Glomerular visceral epithelial cell (primary cell): ENCODE measurements at regions not wholly inside any gene's neighbourhood (a gene's known extent, or its start where the extent isn't known, plus 50 kb on each side); places are given as distances from the start of the nearest gene placed in this dataset.

Source experiments
- DNase-seq: peaks from one replicate; pipeline ENCODE4 v3.0.0-alpha.2; 2016; ENCODE audit errors: extremely low spot score

DNA sequence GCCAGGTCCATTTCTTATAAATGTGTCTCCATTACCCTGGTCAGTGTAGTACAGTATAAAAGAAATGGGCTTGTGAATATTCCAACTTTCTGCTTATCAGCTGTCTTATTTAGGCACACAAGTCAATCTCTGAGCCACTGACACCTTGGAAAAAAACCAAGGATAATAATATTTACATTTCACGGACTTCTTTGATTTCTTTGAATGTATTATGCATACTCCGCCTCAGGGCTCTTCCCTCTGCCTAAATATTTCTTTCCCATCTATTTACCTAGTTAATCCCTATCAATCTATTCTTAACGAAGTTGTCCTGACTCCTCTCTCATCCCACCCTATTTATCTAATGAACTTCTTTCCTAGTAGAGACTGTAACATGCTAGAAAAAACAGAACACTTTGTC is 253.8 kb downstream of the CRPPA start:
- no peak for DNase-seq

DNA sequence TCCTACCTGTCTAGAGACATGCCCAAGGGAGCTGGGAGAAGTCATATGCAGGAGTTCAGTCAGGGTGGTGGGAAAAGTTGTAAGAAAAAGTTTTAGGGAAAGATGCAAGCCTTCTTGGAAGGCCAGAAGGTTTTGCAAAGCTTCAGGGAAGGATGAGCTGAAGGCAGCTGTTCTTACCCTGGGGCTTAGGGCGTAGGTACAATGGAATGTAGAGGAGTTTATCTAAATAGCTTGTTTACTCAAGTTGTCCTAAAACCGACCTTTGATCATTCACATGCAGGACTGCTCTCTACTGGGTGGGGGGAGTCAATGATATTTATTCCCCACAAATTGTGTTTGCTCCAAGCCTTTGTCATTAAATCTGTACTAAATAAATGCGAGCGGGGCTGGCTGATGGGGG is 277.0 kb downstream of the CRPPA start:
- DNase-seq, result no peak

DNA sequence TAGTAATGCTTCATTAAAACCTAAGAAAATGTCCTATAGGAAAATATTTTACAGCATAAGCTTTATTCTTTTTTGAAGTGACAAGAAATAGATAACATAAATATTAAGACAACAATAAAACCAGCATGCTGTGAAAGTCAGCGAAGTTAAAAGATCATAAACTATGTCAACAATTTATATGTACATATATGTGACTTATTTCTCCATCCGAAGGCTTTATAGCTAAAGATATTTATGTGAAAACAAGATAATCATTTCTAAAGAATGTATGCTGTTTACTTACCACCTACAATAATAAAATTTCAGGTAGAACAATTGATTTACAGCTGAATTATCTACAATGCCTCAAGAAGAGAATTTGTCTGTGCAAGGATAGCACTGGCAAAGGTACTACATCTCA is 283.4 kb downstream of the CRPPA start:
- no peak for DNase-seq

DNA sequence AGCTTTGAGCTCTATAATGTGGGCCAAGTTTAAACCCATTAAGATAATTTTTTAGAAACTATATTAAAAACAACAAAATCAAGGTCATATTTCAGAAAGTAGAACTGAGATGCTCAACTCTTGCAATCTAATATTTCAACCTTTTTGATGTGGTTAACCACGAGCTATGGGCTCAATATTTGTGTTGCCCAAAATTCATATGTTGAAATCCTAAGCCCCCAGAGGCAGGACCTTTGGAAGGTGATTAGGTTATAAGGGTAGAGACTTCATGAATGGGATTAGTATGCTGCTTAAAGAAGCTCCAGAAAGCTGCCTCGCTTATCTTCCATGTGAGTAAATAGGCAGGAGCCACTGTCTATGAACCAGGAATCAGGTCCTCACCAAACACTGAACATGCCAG is 284.4 kb downstream of the CRPPA start:
- no peak for DNase-seq

DNA sequence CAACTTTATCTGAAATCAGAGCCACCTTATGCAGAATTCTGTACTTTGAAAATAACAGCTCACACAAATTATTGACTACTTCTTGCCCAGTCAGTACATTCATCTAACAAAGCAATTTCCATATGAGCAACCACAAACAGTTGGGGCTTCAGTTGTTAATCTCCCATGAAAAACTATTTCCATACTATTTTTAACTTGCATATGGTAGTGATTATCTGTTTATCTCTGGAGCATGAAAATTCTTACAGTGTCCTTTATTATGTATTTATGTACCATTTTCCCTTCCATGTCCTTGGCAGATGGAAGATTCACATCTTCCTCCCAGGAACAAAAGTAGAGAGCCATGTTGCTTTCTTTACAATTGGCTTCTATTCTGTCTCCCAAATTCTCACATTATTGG is 285.7 kb downstream of the CRPPA start:
- no peak for DNase-seq

DNA sequence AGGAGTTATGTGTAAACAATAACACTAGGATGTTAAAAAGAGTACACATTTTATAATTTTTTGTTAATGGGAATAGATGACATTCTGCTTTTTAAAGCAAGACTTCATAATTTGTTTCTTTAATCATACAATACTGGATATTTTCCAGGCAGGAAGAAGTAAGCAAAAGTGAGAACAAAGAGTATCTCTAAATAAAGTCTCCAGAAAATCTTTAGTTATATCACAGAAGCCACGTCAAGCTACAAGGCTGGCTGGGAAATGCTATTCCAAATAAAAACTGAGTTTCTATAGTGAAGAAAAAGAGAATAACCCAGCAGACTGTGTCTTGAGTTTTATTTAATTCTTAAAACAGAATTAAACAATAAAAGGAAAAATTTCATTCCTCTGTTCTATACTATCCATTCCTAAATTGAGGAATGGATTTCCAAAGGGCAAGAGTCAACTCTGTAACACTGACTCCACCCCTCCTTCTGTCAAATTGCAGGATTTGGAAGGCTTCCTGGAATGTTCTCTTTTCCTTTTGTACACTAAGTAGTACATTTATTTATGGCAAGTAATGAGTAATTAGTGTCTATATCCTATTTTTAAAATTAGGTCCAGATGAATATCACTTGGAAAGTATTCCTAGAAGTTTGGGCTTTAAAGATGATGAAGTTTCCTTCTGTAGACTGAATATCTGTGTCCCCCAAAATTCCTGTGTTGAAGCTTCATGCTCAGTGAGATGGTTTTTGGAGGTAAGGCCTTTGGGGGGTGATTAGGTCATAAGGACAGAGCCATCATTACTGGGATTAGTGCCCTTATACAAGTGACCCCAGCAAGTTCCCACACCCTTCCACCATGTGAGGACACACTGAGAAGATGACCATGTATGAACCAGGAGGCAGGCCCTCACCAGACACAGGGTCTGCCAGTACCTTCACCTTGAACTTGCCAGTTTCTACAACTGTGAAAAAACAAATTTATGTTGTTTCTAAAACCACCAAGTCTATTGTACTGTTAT is 290.9 kb downstream of the CRPPA start:
- no peak for DNase-seq

DNA sequence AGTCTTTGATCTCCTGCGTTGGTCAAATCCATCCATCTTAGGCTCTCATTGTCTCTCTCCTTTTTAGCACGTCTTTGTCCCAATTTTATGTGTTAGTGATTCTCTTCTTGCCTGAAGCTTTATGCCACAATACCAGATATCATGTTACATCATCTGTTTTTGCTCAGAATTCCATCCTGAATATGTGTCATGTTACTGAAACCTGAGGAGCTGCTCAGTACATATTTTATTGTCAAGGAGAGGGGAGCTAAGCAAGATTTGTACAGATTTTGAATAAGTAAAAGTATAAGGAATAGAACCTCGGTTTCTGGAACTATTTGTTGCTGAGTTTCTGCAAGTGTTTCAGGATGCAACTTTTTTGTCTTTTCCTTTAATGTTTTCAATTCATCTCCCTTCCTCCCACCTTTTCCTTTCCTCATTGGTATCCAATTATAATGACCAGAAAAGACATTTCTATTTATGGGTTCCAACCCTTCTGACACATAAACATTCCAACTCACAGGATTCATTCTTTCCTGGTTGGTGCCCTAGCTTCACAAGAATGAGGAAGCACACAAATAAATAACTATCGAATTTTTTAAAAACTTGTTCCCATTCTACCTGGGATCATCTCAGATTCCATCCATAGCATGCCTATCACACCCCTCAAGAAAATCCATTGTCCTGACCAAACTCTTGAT is 291.8 kb downstream of the CRPPA start:
- peak; percentile 56 for DNase-seq

DNA sequence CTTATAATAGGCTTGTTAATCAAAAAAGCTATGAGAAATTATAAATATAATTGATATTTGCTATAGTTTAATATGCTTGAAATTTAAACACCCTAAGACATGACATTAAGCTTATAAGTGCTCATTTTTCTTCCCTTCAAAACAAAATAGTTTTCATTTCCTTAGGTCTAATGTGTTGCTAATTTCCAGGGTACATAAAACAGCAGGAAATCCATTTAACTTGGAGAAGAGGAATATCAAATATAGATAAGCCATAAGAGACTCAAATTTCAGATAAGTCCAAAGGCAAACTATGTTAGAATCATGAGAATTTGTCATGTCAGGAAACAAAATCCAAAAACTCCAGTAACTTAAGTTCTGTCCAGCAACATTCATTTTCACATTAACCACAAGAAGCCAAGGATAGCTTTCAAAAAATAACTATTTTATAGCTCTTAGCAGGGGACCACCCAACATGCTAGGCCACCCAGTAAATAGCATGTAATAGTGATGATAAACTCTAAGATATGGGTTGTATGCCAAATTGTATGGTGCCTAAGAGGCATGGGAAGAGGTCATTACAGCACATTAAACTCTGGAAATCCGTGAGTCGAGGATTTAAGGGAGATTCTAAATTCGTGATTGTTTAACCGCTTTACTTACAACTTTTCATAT is 298.1 kb downstream of the CRPPA start:
- DNase-seq, result no peak

DNA sequence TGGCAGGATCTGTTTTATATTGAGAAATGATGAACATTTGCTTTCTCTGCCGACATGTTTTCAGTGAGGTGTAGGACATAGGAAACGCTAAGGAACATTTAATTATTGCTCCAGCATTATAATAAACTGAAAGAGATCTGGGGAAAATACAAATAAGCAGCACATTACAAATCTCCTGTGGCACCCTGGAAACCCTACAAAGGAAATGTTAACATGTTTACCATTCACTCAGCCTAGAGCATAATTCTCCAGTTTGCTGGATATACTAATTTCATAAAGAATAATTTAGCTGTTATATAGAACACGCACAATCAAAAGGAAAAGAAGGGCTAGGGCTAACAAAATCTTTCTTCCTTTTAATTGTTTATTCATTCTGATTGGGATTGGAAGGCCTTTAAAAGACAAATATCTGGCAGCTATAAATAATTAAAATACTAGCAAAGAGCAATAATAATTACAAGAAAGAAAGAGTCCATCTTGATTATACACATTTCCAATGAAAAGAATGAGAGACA is 299.4 kb downstream of the CRPPA start:
- no peak for DNase-seq

DNA sequence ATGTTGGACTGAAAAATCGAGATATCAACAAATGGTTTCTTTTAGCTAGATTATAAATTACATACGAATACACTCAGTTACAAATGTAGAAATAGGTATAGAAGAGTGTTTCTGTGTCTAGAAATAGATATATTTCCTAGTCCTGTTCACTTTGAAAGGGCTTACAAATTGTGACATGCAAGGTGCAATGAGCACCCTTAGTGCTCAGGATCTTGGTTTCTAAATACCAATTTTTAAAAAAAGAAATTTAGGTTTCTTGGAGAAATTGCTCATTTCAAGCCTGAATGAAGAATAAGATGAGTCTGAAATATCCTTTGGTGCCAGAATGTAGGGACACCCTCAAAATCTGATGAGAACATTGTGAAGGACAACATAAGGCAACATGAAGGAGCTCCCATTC is 306.0 kb downstream of the CRPPA start:
- no peak for DNase-seq

DNA sequence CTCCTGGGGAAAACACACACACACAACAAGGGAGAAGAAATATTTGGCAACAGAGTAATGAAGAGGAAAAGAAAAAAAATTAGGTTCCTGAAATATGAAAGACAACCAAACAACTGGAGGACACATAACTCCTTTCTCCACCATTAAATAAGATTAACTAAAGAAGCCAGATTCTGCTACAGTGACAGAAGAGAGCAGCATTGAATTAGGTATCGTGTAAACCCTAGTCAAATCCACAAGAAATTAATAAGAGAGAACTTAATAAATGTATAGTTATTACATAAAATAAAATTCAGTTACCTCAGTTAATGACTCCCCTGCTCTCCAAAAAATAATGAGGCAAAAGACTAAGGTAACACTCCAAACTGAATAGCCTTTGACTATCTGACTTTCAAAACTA is 306.7 kb downstream of the CRPPA start:
- peak; percentile 25 for DNase-seq

DNA sequence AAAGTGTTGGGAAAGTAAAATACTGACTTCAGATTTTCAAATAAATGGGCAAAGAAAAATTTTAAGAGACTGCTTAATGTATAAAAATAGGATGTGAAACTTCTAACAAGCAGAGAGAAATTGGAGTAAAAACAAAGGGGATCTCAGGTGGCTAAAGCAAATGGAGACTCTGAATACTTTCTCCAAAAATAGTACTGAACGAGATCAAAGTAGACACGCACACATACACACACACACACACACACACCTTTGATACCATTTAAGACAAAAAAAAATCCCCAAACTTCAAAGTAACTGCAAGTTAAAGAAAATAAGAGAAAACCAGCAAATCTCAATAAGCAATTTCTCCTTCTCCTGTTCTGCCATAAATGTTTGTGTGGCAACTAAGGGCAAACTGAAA is 307.3 kb downstream of the CRPPA start:
- no peak for DNase-seq

DNA sequence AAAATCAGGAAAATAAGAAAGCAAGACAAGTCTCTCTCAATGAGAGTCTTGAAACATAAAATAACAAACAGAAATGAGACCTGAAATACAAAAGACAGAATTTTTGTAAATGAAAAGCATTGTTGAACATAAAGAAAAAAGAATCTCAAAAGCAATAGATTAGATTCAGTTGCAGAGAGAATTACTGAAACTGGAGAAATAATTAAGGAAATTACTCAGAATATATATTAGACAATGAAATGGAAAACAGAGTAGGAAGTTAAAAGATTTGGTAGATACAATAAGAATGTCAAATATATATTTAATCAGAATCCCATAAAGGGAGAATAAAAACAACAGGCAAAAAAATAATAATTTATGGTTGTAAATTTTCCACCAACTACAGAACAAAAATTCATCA is 308.3 kb downstream of the CRPPA start:
- DNase-seq, result no peak

DNA sequence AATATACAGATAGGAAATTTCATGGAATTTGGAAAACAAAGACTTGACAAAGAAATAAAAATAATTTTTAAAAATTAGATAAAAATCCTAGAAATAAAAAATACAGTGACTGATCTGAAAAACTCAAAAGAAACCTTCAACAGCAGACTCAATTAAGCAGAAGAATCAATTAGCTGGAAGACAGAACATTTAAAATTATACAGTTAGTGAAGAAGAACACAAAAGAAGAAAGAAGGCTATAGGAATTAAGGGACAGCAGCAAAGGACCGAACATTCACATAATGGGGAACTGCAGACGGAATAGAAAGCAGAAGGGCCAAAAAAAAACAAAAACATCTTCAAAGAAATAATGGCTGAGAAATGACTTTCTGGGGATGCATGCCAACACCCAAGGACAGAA is 314.5 kb downstream of the CRPPA start:
- DNase-seq, result no peak

DNA sequence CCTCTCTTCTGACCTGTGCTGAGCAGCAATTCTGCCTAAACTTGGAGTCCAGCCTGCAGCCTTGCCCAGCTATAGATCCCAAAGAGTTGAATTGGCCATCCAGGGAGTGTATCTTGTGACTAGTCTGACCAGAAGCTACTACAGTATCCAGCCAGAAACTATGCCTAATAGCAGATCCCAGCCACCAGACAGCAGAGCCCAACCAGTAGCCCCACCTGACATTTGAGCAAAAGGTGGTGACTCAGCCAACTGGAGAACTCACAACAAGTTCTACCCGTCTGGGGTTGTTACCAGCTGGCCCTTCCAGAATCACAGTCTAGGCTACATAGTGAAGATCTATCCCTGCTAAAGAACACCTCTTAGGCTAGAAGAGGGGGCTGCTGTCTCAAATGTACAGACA is 315.0 kb downstream of the CRPPA start:
- no peak for DNase-seq

DNA sequence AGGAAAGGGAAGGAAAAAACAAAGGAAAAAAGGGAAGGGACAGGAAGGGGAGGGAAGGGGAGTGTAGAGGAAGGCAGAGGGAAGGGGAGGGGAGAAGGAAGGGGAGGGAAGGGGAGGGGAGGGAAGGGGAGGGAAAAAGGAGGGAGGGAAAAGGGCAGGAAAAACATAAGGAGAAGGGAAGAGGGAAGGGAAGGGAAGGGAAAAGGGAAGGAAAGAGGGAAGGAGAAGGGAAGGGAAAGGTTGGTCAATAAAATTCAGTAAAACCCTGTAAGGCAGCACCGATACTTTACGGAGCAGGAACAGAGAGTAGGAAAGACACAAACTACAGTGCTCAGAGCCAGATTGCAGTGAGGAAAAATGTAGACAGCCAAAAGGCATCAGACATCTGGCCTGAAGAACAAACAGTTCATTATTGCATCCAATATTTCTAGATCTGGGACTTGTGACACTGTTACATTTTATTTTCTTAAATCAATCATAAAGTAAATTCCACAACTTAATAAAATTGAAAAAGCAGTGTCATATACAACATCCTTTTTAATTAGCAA is 322.0 kb downstream of the CRPPA start:
- DNase-seq, result no peak

DNA sequence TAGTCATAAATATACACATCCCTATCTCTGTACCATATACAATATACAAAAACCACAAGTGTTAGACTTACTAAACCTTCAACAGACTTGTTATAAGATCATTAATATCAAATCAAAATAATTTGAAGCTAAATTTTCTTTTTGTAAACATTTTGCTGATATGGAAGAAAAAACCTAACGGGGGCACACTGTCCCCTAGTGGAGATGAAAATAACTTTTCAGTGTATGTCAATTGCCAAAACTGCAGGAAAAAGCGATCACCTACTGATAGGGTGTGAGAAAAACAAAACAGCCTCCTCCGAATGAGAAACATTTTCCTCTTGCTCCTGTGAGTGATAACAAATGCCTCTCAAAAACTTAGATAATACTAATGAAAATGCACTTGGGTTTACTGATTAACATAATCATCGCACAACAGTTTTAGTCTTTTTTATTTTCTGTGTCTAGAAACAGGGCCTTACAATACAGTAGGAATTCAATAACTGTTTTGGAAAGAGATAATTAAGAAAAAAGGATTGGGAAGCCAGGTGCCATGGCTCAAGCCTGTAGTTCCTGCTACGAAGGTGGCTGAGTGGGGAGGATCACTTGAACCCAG is 322.7 kb downstream of the CRPPA start:
- DNase-seq, result peak; percentile 8

DNA sequence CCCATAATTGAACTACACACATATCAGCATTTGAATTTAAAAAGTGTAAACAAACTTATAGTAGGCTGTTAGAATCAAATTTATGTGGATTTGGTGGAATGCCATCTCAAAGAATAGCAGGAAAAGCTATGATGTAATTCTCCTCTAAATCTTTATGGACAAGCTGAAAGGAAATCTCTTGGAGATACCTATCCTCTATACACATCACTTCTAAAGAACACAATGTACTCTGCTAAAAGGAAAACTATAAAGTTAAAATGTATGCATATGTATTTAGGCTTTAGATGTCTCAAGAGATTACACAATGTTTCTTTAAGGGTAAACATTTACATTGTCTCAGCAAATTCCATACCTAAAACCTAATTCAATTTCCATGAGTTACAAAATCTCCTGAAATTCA is 323.3 kb downstream of the CRPPA start:
- DNase-seq, result no peak

DNA sequence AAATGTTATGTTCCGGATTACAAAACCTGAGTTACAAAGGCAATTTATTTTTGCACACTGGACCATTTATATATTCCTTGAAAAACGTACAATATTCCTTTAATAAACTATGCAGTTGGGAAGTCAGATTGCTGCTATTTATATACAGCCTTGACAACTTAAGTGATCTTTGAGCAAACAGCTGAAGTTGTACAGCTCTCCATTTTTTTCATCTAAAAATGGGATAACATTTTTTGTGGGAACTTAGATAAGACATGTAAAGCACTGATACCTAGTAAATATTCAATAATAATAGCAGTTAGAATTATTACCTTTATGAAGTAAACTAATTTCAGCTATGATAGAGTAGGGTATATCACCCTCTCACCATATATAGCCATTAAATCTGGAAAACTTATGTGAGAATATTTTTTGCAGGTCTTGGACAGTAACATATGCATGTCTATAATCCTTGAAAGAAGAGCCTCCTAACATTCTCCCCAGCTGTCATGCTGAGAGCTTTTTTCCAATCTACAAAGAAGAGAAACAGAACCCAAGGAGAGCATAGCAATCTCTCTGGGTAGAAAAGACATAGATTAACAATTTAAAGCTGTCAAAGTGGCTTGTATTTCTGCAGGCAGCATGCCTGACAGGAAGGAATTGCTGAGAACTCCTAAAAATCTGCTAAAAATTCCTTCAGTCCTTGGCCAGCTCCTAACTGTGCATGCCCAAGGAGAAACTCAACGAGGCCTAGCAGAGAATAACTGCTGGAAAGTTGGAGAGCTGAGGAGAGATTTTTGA is 326.0 kb downstream of the CRPPA start:
- no peak for DNase-seq

DNA sequence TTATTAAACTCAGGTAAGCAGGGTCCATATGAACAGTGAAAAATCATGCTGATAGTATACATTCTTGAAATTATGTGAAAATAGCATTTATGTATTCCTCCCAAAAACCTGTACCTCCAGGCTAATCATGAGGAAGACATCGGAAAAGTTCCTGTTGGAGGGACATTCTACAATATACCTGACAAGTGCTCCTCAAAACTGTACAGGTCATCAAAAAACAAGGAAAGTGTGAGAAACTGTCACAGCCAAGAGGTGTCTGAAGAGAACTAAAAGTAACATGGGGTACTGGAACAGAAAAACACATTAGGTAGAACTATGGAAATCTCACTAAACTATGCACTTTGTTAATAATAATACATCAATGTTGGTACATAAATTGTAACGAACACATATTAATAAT is 326.7 kb downstream of the CRPPA start:
- no peak for DNase-seq

DNA sequence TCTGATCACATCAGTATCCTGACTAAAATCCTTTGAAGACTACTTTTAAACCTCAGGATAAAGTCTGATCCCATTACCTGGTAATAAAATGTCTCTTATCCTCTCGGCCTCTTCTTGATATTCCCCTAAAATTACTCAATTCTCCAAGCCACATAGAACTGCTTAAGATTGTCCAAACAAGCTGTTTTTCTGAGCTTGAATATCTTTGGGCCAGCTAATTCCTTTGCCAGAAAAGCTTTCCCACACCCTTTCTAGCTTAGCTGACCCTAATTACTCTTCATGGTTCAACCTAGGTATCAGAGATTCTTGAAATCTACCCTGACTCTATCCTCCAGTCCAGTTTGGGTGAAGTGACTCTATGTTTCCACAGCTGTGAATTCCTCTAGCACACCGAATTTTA is 328.6 kb downstream of the CRPPA start:
- no peak for DNase-seq
